ENCODE measurements at regions not wholly inside any gene's neighbourhood (a gene's known extent, or its start where the extent isn't known, plus 50 kb on each side); places are given as distances from the start of the nearest gene placed in this dataset.

GRCh38 chr10:91569522-91569921, 63.3 kb downstream of the PPP1R3C start:
- Histone ChIP-seq H3K9me3 (no peaks in the 10 kb centered on the region), H3K4me1 (no peaks in the 10 kb centered on the region), H3K27me3 (no peaks in the 10 kb centered on the region), H3K36me3 (no peaks in the 10 kb centered on the region), H3K27ac (no peak overlapping the region), H3K4me3 (no peak overlapping the region)
- TF ChIP-seq EP300 (IDR thresholded peaks at IDR 0.05): no peak
- TF ChIP-seq, protein P1, sequence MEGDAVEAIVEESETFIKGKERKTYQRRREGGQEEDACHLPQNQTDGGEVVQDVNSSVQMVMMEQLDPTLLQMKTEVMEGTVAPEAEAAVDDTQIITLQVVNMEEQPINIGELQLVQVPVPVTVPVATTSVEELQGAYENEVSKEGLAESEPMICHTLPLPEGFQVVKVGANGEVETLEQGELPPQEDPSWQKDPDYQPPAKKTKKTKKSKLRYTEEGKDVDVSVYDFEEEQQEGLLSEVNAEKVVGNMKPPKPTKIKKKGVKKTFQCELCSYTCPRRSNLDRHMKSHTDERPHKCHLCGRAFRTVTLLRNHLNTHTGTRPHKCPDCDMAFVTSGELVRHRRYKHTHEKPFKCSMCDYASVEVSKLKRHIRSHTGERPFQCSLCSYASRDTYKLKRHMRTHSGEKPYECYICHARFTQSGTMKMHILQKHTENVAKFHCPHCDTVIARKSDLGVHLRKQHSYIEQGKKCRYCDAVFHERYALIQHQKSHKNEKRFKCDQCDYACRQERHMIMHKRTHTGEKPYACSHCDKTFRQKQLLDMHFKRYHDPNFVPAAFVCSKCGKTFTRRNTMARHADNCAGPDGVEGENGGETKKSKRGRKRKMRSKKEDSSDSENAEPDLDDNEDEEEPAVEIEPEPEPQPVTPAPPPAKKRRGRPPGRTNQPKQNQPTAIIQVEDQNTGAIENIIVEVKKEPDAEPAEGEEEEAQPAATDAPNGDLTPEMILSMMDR (IDR thresholded peaks at IDR 0.05): no peak
- no peak for TF ChIP-seq POLR2A (IDR thresholded peaks at IDR 0.05)
- no peak for TF ChIP-seq POLR2AphosphoS5 (IDR thresholded peaks at IDR 0.05)
- DNase-seq (ENCODE audit: low spot score in 2 of 2): no peak

- no peak overlapping the region for H3K4me3 ChIP-seq
- TF ChIP-seq, protein P1 (IDR thresholded peaks at IDR 0.05): no peak
- no peak for TF ChIP-seq POLR2A (IDR thresholded peaks at IDR 0.05)
- TF ChIP-seq POLR2AphosphoS5 (IDR thresholded peaks at IDR 0.05): no peak
- TF ChIP-seq EP300 (IDR thresholded peaks at IDR 0.05): no peak
- no peak for DNase-seq (ENCODE audit: low spot score in 2 of 2)
- WGBS: 78% methylated on average over 3 of the region's 3 CpGs
- no peaks in the 10 kb centered on the region for H3K36me3 ChIP-seq
- no peaks in the 10 kb centered on the region for H3K4me1 ChIP-seq
- H3K27me3 ChIP-seq: no peaks in the 10 kb centered on the region
- H3K9me3 ChIP-seq: no peaks in the 10 kb centered on the region
- no peak overlapping the region for H3K27ac ChIP-seq
Observed at GRCh38 chr10:91567815-91568214, 65.1 kb downstream of the PPP1R3C start.

DNA sequence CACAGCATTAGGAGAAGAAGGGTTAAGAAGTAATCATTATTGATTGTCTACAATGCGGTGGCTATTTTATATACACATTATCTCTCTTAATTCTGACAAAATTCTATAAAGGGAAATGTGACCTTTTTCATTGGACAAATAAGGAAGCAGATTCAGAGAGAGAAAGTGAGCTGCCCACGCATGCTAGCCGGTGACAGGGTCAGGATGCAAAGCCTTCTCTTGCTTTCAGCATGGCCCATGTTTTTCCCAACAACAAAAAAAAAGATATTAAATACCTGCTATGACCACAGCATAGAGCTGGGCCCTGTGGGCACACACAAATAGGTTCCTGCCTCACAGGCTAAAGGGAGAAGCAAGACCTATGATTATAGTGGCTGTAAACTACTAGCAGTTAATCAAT, 66.8 kb downstream of the PPP1R3C start:
- Histone ChIP-seq H3K27ac (no peak overlapping the region), H3K4me1 (no peaks in the 10 kb centered on the region), H3K4me3 (no peak overlapping the region), H3K27me3 (no peaks in the 10 kb centered on the region), H3K36me3 (no peaks in the 10 kb centered on the region), H3K9me3 (no peaks in the 10 kb centered on the region)
- WGBS: 84% methylated on average over 3 of the region's 3 CpGs
- no peak for DNase-seq (ENCODE audit: low spot score in 2 of 2)
- TF ChIP-seq, protein P1 (IDR thresholded peaks at IDR 0.05): no peak
- no peak for TF ChIP-seq POLR2A (IDR thresholded peaks at IDR 0.05)
- TF ChIP-seq POLR2AphosphoS5 (IDR thresholded peaks at IDR 0.05): no peak
- no peak for TF ChIP-seq EP300 (IDR thresholded peaks at IDR 0.05)

- no peak for TF ChIP-seq EP300 (IDR thresholded peaks at IDR 0.05)
- TF ChIP-seq, protein P1 (IDR thresholded peaks at IDR 0.05): no peak
- no peak for TF ChIP-seq POLR2AphosphoS5 (IDR thresholded peaks at IDR 0.05)
Observed at GRCh38 chr10:91565226-91565625, 67.6 kb downstream of the PPP1R3C start.

GRCh38 chr10:91564508-91564907, 68.4 kb downstream of the PPP1R3C start:
- WGBS: 71% methylated on average over 4 of the region's 4 CpGs
- H3K9me3 ChIP-seq: no peaks in the 10 kb centered on the region
- no peaks in the 10 kb centered on the region for H3K4me1 ChIP-seq
- no peaks in the 10 kb centered on the region for H3K36me3 ChIP-seq
- H3K27me3 ChIP-seq: no peaks in the 10 kb centered on the region
- TF ChIP-seq, protein P1 (IDR thresholded peaks at IDR 0.05): no peak
- no peak for TF ChIP-seq POLR2A (IDR thresholded peaks at IDR 0.05)
- no peak for TF ChIP-seq POLR2AphosphoS5 (IDR thresholded peaks at IDR 0.05)
- TF ChIP-seq EP300 (IDR thresholded peaks at IDR 0.05): no peak
- H3K27ac ChIP-seq: no peak overlapping the region
- DNase-seq (ENCODE audit: low spot score in 2 of 2): no peak
- H3K4me3 ChIP-seq: no peak overlapping the region

More at GRCh38 chr10:91565226-91565625, 67.6 kb downstream of the PPP1R3C start:
- WGBS: 94% methylated on average over 2 of the region's 2 CpGs
- no peak overlapping the region for H3K27ac ChIP-seq
- H3K4me1 ChIP-seq: no peaks in the 10 kb centered on the region
- H3K36me3 ChIP-seq: no peaks in the 10 kb centered on the region
- no peaks in the 10 kb centered on the region for H3K27me3 ChIP-seq
- no peak overlapping the region for H3K4me3 ChIP-seq
- no peaks in the 10 kb centered on the region for H3K9me3 ChIP-seq
- no peak for DNase-seq (ENCODE audit: low spot score in 2 of 2)
